ENCODE measurements at regions not wholly inside any gene's neighbourhood (a gene's known extent, or its start where the extent isn't known, plus 50 kb on each side); places are given as distances from the start of the nearest gene placed in this dataset.

- Histone ChIP-seq H3K27ac (no peak overlapping the region), H3K27me3 (no peaks in the 10 kb centered on the region), H3K36me3 (no peaks in the 10 kb centered on the region), H3K9me3 (no peaks in the 10 kb centered on the region), H3K4me3 (no peak overlapping the region), H3K4me1 (ENCODE audit: insufficient read depth) (peaks cover 4% of the 10 kb centered on the region)
- 94 to 96% (median 95%) methylated on average over 2 of the region's 2 CpGs for whole genome bisulfite sequencing, 3 donors
- TF ChIP-seq POLR2A (IDR thresholded peaks at IDR 0.05) (no peak), CTCF (IDR thresholded peaks at IDR 0.05) (no peak), EP300 (IDR thresholded peaks at IDR 0.05) (no peak)
- intact Hi-C loops (cut with DNase I): no loop called here
- no peak for DNase-seq
These were observed 300.3 kb downstream of the TTLL7 start for GRCh38 chr1:83698644-83699043.

- no peak for DNase-seq
- peaks cover 4% of the 10 kb centered on the region for H3K4me1 ChIP-seq (ENCODE audit: insufficient read depth)
- intact Hi-C loops (cut with DNase I): no loop called here
These were observed 301.0 kb downstream of the TTLL7 start for GRCh38 chr1:83697961-83698360.

GRCh38 chr1:83697220-83697619 is 301.7 kb downstream of the TTLL7 start:
- H3K4me1 ChIP-seq (ENCODE audit: insufficient read depth): peaks cover 4% of the 10 kb centered on the region
- no peaks in the 10 kb centered on the region for H3K9me3 ChIP-seq
- TF ChIP-seq EP300 (IDR thresholded peaks at IDR 0.05) (no peak), CTCF (IDR thresholded peaks at IDR 0.05) (no peak), POLR2A (IDR thresholded peaks at IDR 0.05) (no peak)
- WGBS, 3 donors: 91 to 93% (median 92%) methylated on average over 2 of the region's 2 CpGs
- intact Hi-C loops (cut with DNase I): no loop called here
- no peak overlapping the region for H3K4me3 ChIP-seq
- no peaks in the 10 kb centered on the region for H3K27me3 ChIP-seq
- no peaks in the 10 kb centered on the region for H3K36me3 ChIP-seq
- H3K27ac ChIP-seq: no peak overlapping the region
- DNase-seq: no peak

More at GRCh38 chr1:83697961-83698360, 301.0 kb downstream of the TTLL7 start:
- Histone ChIP-seq H3K4me3 (no peak overlapping the region), H3K27ac (no peak overlapping the region), H3K27me3 (no peaks in the 10 kb centered on the region), H3K36me3 (no peaks in the 10 kb centered on the region), H3K9me3 (no peaks in the 10 kb centered on the region)
- no peak for TF ChIP-seq CTCF (IDR thresholded peaks at IDR 0.05)
- no peak for TF ChIP-seq EP300 (IDR thresholded peaks at IDR 0.05)
- no peak for TF ChIP-seq POLR2A (IDR thresholded peaks at IDR 0.05)

GRCh38 chr1:83694449-83694848 is 304.5 kb downstream of the TTLL7 start:
- intact Hi-C loops (cut with DNase I): no loop called here
- H3K27me3 ChIP-seq: no peaks in the 10 kb centered on the region
- H3K4me1 ChIP-seq (ENCODE audit: insufficient read depth): peaks cover 4% of the 10 kb centered on the region
- TF ChIP-seq EP300 (IDR thresholded peaks at IDR 0.05) (no peak), CTCF (IDR thresholded peaks at IDR 0.05) (no peak), POLR2A (IDR thresholded peaks at IDR 0.05) (no peak)
- H3K4me3 ChIP-seq: no peak overlapping the region
- H3K9me3 ChIP-seq: no peaks in the 10 kb centered on the region
- no peaks in the 10 kb centered on the region for H3K36me3 ChIP-seq
- no peak for DNase-seq
- no peak overlapping the region for H3K27ac ChIP-seq
